GM21447 (cell line): ENCODE measurements at regions not wholly inside any gene's neighbourhood (a gene's known extent, or its start where the extent isn't known, plus 50 kb on each side); places are given as distances from the start of the nearest gene placed in this dataset.
"Not testable (repeated sequence)": the region's sequence is repeated elsewhere in the genome, so short reads cannot be mapped to it uniquely, and the experiment has no call there.

Experiments used
- ATAC-seq: cut with Tn5 transposase; IDR thresholded peaks from one replicate; pipeline ENCODE4 v1.9.1; 2021; ENCODE audit not compliant: unreplicated experiment

- ATAC-seq = peak; percentile 50
Observed at GRCh38 chr9:39559384-39559783, 203.9 kb downstream of the SPATA31A1 start.

GRCh38 chr9:39566782-39567181, 211.3 kb downstream of the SPATA31A1 start:
- not testable (repeated sequence) for ATAC-seq

GRCh38 chr9:39567396-39567795, 211.9 kb downstream of the SPATA31A1 start:
- ATAC-seq = not testable (repeated sequence)

GRCh38 chr9:39568900-39569299, 213.4 kb downstream of the SPATA31A1 start:
- ATAC-seq = not testable (repeated sequence)

- not testable (repeated sequence) for ATAC-seq
Observed at GRCh38 chr9:39573024-39574022, 217.9 kb downstream of the SPATA31A1 start.

GRCh38 chr9:39579000-39579399, 223.5 kb downstream of the SPATA31A1 start:
- ATAC-seq = not testable (repeated sequence)

GRCh38 chr9:39581296-39581695, 225.8 kb downstream of the SPATA31A1 start:
- ATAC-seq = not testable (repeated sequence)

GRCh38 chr9:39582677-39583412, 227.4 kb downstream of the SPATA31A1 start:
- ATAC-seq = not testable (repeated sequence)

- ATAC-seq = not testable (repeated sequence)
Observed at GRCh38 chr9:39583413-39583747, 227.9 kb downstream of the SPATA31A1 start.

- not testable (repeated sequence) for ATAC-seq
Observed at GRCh38 chr9:39585233-39585632, 229.8 kb downstream of the SPATA31A1 start.

- ATAC-seq = no peak
Observed at GRCh38 chr9:39587844-39588499, 232.5 kb downstream of the SPATA31A1 start.

- no peak for ATAC-seq
Observed at GRCh38 chr9:39588500-39589137, 233.2 kb downstream of the SPATA31A1 start.

GRCh38 chr9:39604089-39604488, 248.6 kb downstream of the SPATA31A1 start:
- ATAC-seq = not testable (repeated sequence)

GRCh38 chr9:39611449-39612231, 256.2 kb downstream of the SPATA31A1 start:
- ATAC-seq = peak; percentile 93

- ATAC-seq = not testable (repeated sequence)
Observed at GRCh38 chr9:39616480-39616879, 261.0 kb downstream of the SPATA31A1 start.

- ATAC-seq = not testable (repeated sequence)
Observed at GRCh38 chr9:39624048-39624447, 268.6 kb downstream of the SPATA31A1 start.

- ATAC-seq = not testable (repeated sequence)
Observed at GRCh38 chr9:39632071-39632470, 276.6 kb downstream of the SPATA31A1 start.

GRCh38 chr9:39649029-39649428, 293.6 kb downstream of the SPATA31A1 start:
- not testable (repeated sequence) for ATAC-seq

- ATAC-seq = peak; percentile 72
Observed at GRCh38 chr9:39656960-39657603, 301.6 kb downstream of the SPATA31A1 start.
